ENCODE measurements at regions not wholly inside any gene's neighbourhood (a gene's known extent, or its start where the extent isn't known, plus 50 kb on each side); places are given as distances from the start of the nearest gene placed in this dataset.
A peak's percentile ranks its signal among the peaks of the same experiment; 100 is the strongest.

DNA sequence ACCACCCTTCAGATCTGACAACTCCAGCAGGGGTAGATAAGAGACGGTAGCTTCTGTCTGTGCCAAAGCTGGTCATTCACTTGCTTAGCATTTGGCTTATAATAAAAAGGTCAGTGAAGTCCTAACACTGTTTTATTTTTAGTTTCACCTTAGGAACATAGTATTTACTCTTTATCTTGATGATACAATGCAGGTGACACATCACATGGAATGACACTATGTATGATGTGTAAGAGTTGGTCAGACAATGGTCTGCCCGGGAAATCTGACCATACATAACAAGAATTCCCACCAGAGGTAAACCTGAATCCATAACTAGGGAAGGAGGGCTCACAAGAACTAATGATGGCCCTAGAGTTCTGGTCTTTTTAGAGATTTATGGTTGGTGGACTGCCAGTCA, 66.6 kb downstream of the IFNG start:
- CTCF ChIA-PET = interaction anchor here in 1 of 2 donors (1.0 to 1.4 kb wide), 2 partner anchors 54 to 65 kb away, joined by 3 read pairs; no protein-coding TSS in a partner anchor
- H3K36me3 ChIP-seq (ENCODE audit: control insufficient read depth in 2 of 2, extremely low read depth in 1 of 2, insufficient read depth in 1 of 2, low read length in 1 of 2) = no peaks in the 10 kb centered on the region
- Mint-ChIP-seq H3K27me3 (peaks cover 0 to 4% of the 10 kb centered on the region in 2 donors), H3K4me3 (no peak overlapping the region), H3K4me1 (peaks cover 0 to 4% (median 0%) of the 10 kb centered on the region in 3 donors), H3K27ac (no peak overlapping the region), H3K36me3 (peaks cover 8% of the 10 kb centered on the region), H3K9me3 (peaks cover 5 to 17% (median 5%) of the 10 kb centered on the region in 3 donors)
- ATAC-seq (replicated peaks in 1 of 4) (no peak), DNase-seq (no peak)
- no peaks in the 10 kb centered on the region for H3K9me3 ChIP-seq
- POLR2A ChIA-PET = no interaction called here
- H3K27ac ChIP-seq (ENCODE audit: low read length) = no peak overlapping the region
- H3K4me3 ChIP-seq (ENCODE audit: control insufficient read depth in 1 of 2, extremely low read depth in 1 of 2, low read length in 1 of 2) = no peak overlapping the region
- no CpG with 5 or more reads among the region's 2 CpGs for WGBS (ENCODE audit: insufficient coverage)
- peaks cover 0 to 2% of the 10 kb centered on the region in 2 experiments for H3K4me1 ChIP-seq (ENCODE audit: control insufficient read depth in 1 of 2, extremely low read depth in 1 of 2, insufficient read depth in 2 of 2, low read length in 2 of 2)
- no peaks in the 10 kb centered on the region for H3K27me3 ChIP-seq (replicated peaks in 1 of 2; ENCODE audit: control insufficient read depth in 2 of 2, extremely low read depth in 1 of 2, insufficient read depth in 2 of 2, low read length in 1 of 2)

DNA sequence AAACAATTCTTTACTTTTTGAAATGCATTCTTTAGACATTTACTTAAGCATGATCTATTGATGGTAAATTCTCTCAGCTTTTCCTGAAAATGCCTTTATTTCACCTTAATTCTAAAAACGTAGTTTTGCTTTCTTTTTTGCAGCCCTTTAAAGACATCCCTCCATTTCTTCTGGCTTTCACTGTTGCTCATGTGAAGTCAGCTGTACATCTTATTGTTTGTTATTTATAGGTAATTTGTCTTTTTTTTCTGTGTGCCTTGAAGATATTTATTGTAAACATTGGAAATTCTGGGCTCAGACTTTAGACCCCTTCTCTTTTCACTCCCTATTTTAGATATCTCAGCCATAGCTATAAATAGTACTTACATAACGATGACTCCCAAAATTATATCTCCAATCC, 70.4 kb downstream of the IFNG start:
- H3K9me3 ChIP-seq = no peaks in the 10 kb centered on the region
- ChIA-PET POLR2A (no interaction called here), CTCF (interaction anchor here in 1 of 2 donors (1.0 kb wide), 1 partner anchor 733 kb away, joined by 3 read pairs; no protein-coding TSS in a partner anchor)

GRCh38 chr12:68086019-68086603, 73.4 kb downstream of the IFNG start:
- Histone ChIP-seq H3K9me3 (no peaks in the 10 kb centered on the region), H3K4me1 (ENCODE audit: control insufficient read depth in 1 of 2, extremely low read depth in 1 of 2, insufficient read depth in 2 of 2, low read length in 2 of 2) (no peaks in the 10 kb centered on the region), H3K36me3 (ENCODE audit: control insufficient read depth in 2 of 2, extremely low read depth in 1 of 2, insufficient read depth in 1 of 2, low read length in 1 of 2) (no peaks in the 10 kb centered on the region), H3K4me3 (ENCODE audit: control insufficient read depth in 1 of 2, extremely low read depth in 1 of 2, low read length in 1 of 2) (no peak overlapping the region), H3K27ac (ENCODE audit: low read length) (no peak overlapping the region), H3K27me3 (replicated peaks in 1 of 2; ENCODE audit: control insufficient read depth in 2 of 2, extremely low read depth in 1 of 2, insufficient read depth in 2 of 2, low read length in 1 of 2) (no peaks in the 10 kb centered on the region)
- Mint-ChIP-seq H3K4me1 (peaks cover 0 to 3% (median 0%) of the 10 kb centered on the region in 3 donors), H3K27ac (no peak overlapping the region), H3K9me3 (peaks cover 10 to 33% (median 18%) of the 10 kb centered on the region in 3 donors), H3K27me3 (no peaks in the 10 kb centered on the region), H3K36me3 (peaks cover 19% of the 10 kb centered on the region), H3K4me3 (no peak overlapping the region)
- ATAC-seq (replicated peaks in 1 of 4) (no peak), DNase-seq (no peak)
- 80% methylated on average over 2 of the region's 3 CpGs for whole genome bisulfite sequencing (ENCODE audit: insufficient coverage)
- CTCF ChIA-PET = interaction anchor here in 1 of 2 donors (0.7 kb wide), 1 partner anchor 1392 kb away, joined by 5 read pairs; no protein-coding TSS in a partner anchor
- POLR2A ChIA-PET = no interaction called here

More for the DNA sequence above, 70.4 kb downstream of the IFNG start:
- H3K4me3 ChIP-seq (ENCODE audit: control insufficient read depth in 1 of 2, extremely low read depth in 1 of 2, low read length in 1 of 2) = no peak overlapping the region
- DNase-seq (no peak), ATAC-seq (replicated peaks in 1 of 4) (no peak)
- H3K27ac Mint-ChIP-seq = no peak overlapping the region
- H3K27me3 ChIP-seq (replicated peaks in 1 of 2; ENCODE audit: control insufficient read depth in 2 of 2, extremely low read depth in 1 of 2, insufficient read depth in 2 of 2, low read length in 1 of 2) = no peaks in the 10 kb centered on the region
- H3K27ac ChIP-seq (ENCODE audit: low read length) = no peak overlapping the region
- H3K4me1 Mint-ChIP-seq = no peaks in the 10 kb centered on the region
- H3K27me3 Mint-ChIP-seq = no peaks in the 10 kb centered on the region
- H3K36me3 ChIP-seq (ENCODE audit: control insufficient read depth in 2 of 2, extremely low read depth in 1 of 2, insufficient read depth in 1 of 2, low read length in 1 of 2) = no peaks in the 10 kb centered on the region
- H3K36me3 Mint-ChIP-seq = peaks cover 13% of the 10 kb centered on the region
- H3K4me3 Mint-ChIP-seq = no peak overlapping the region
- H3K9me3 Mint-ChIP-seq = peaks cover 9 to 23% (median 10%) of the 10 kb centered on the region in 3 donors
- H3K4me1 ChIP-seq (ENCODE audit: control insufficient read depth in 1 of 2, extremely low read depth in 1 of 2, insufficient read depth in 2 of 2, low read length in 2 of 2) = peaks cover 0 to 2% of the 10 kb centered on the region in 2 experiments
- 100% methylated on average over 1 of the region's 2 CpGs for WGBS (ENCODE audit: insufficient coverage)

DNA sequence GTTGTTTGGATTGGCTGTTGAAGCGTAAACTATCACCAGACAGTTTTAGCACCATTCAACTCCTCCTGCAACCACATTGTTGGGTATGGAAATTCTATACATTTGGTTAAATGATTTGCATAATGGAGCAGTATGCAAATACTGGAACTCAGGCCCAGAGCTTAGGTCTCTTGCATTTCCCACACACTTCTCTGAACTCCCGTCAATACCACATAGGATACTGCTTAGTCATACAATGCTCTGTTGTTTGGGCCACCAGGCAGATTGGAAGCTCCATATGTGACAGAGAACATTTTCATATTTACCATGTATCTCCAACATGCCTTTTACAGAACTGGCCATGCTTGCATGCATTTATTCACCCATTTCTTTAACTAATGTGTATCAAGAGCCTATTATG, 78.0 kb downstream of the IFNG start:
- Histone ChIP-seq H3K36me3 (ENCODE audit: control insufficient read depth in 2 of 2, extremely low read depth in 1 of 2, insufficient read depth in 1 of 2, low read length in 1 of 2) (no peaks in the 10 kb centered on the region), H3K27ac (ENCODE audit: low read length) (no peak overlapping the region), H3K4me1 (ENCODE audit: control insufficient read depth in 1 of 2, extremely low read depth in 1 of 2, insufficient read depth in 2 of 2, low read length in 2 of 2) (peaks cover 4 to 8% of the 10 kb centered on the region in 2 experiments), H3K9me3 (no peaks in the 10 kb centered on the region), H3K27me3 (replicated peaks in 1 of 2; ENCODE audit: control insufficient read depth in 2 of 2, extremely low read depth in 1 of 2, insufficient read depth in 2 of 2, low read length in 1 of 2) (no peaks in the 10 kb centered on the region), H3K4me3 (ENCODE audit: control insufficient read depth in 1 of 2, extremely low read depth in 1 of 2, low read length in 1 of 2) (no peak overlapping the region)
- ChIA-PET CTCF (interaction anchor here (0.7 to 1.1 kb wide), 2 partner anchors 41 to 939 kb away, joined by 3 to 6 read pairs; no protein-coding TSS in a partner anchor), POLR2A (no interaction called here)
- H3K4me3 Mint-ChIP-seq = no peak overlapping the region
- no peaks in the 10 kb centered on the region for H3K27me3 Mint-ChIP-seq
- 100% methylated on average over 1 of the region's 2 CpGs for WGBS (ENCODE audit: insufficient coverage)
- H3K36me3 Mint-ChIP-seq = peaks cover 11% of the 10 kb centered on the region
- H3K27ac Mint-ChIP-seq = no peak overlapping the region
- peaks cover 5 to 18% (median 13%) of the 10 kb centered on the region in 3 donors for H3K9me3 Mint-ChIP-seq
- DNase-seq (no peak), ATAC-seq (replicated peaks in 1 of 4) (no peak)
- peaks cover 0 to 18% (median 13%) of the 10 kb centered on the region in 3 donors for H3K4me1 Mint-ChIP-seq

GRCh38 chr12:68080577-68080976, 79.0 kb downstream of the IFNG start:
- Histone ChIP-seq H3K36me3 (ENCODE audit: control insufficient read depth in 2 of 2, extremely low read depth in 1 of 2, insufficient read depth in 1 of 2, low read length in 1 of 2) (no peaks in the 10 kb centered on the region), H3K9me3 (no peaks in the 10 kb centered on the region), H3K4me3 (ENCODE audit: control insufficient read depth in 1 of 2, extremely low read depth in 1 of 2, low read length in 1 of 2) (no peak overlapping the region), H3K27me3 (replicated peaks in 1 of 2; ENCODE audit: control insufficient read depth in 2 of 2, extremely low read depth in 1 of 2, insufficient read depth in 2 of 2, low read length in 1 of 2) (no peaks in the 10 kb centered on the region), H3K27ac (ENCODE audit: low read length) (no peak overlapping the region), H3K4me1 (ENCODE audit: control insufficient read depth in 1 of 2, extremely low read depth in 1 of 2, insufficient read depth in 2 of 2, low read length in 2 of 2) (peaks cover 4 to 8% of the 10 kb centered on the region in 2 experiments)
- H3K4me3 Mint-ChIP-seq = peak overlapping the region in 1 of 3 donors; percentile 11
- POLR2A ChIA-PET = interaction anchor here in 1 of 2 donors (0.6 kb wide), 2 partner anchors 339 to 595 kb away, joined by 3 to 7 read pairs; no protein-coding TSS in a partner anchor
- peaks cover 0 to 18% (median 13%) of the 10 kb centered on the region in 3 donors for H3K4me1 Mint-ChIP-seq
- no CpG with 5 or more reads among the region's 1 CpG for WGBS (ENCODE audit: insufficient coverage)
- peaks cover 5 to 19% (median 13%) of the 10 kb centered on the region in 3 donors for H3K9me3 Mint-ChIP-seq
- peak; percentile 27 to 74 (median 64) for ATAC-seq (replicated peaks in 1 of 4)
- H3K27ac Mint-ChIP-seq = peak overlapping the region; percentile 16 to 72
- no peaks in the 10 kb centered on the region for H3K27me3 Mint-ChIP-seq
- CTCF ChIA-PET = interaction anchor here in 1 of 2 donors (0.5 to 1.0 kb wide), 3 partner anchors 65 to 109 kb away, joined by 3 read pairs; no protein-coding TSS in a partner anchor
- peak in 29 of 35 experiments; percentile 6 to 58 (median 28) for DNase-seq
- peaks cover 11% of the 10 kb centered on the region for H3K36me3 Mint-ChIP-seq

GRCh38 chr12:68078737-68079136, 80.8 kb downstream of the IFNG start:
- Histone ChIP-seq H3K4me3 (ENCODE audit: control insufficient read depth in 1 of 2, extremely low read depth in 1 of 2, low read length in 1 of 2) (no peak overlapping the region), H3K36me3 (ENCODE audit: control insufficient read depth in 2 of 2, extremely low read depth in 1 of 2, insufficient read depth in 1 of 2, low read length in 1 of 2) (no peaks in the 10 kb centered on the region), H3K27me3 (replicated peaks in 1 of 2; ENCODE audit: control insufficient read depth in 2 of 2, extremely low read depth in 1 of 2, insufficient read depth in 2 of 2, low read length in 1 of 2) (no peaks in the 10 kb centered on the region), H3K27ac (ENCODE audit: low read length) (no peak overlapping the region), H3K4me1 (ENCODE audit: control insufficient read depth in 1 of 2, extremely low read depth in 1 of 2, insufficient read depth in 2 of 2, low read length in 2 of 2) (peaks cover 4 to 8% of the 10 kb centered on the region in 2 experiments), H3K9me3 (no peaks in the 10 kb centered on the region)
- ChIA-PET CTCF (no interaction called here), POLR2A (no interaction called here)
- Mint-ChIP-seq H3K9me3 (peaks cover 0 to 11% (median 9%) of the 10 kb centered on the region in 3 donors), H3K4me1 (peaks cover 0 to 18% (median 13%) of the 10 kb centered on the region in 3 donors), H3K27me3 (no peaks in the 10 kb centered on the region), H3K4me3 (no peak overlapping the region), H3K27ac (no peak overlapping the region), H3K36me3 (peaks cover 6% of the 10 kb centered on the region)
- DNase-seq (no peak), ATAC-seq (replicated peaks in 1 of 4) (no peak)
- WGBS (ENCODE audit: insufficient coverage) = 89% methylated on average over 3 of the region's 4 CpGs
